Memory B cell (primary cell): ENCODE measurements at regions not wholly inside any gene's neighbourhood (a gene's known extent, or its start where the extent isn't known, plus 50 kb on each side); places are given as distances from the start of the nearest gene placed in this dataset.

Experiments used
- ATAC-seq: fragments of 150-1000 bp; cut with Tn5 transposase; 2 replicates; pipeline ENCODE4 v1.10.0; 2021; ENCODE audit warnings: low read depth, mild to moderate bottlenecking, moderate library complexity
- DNase-seq, 2 donors: peaks; one replicate each; pipeline ENCODE4 v3.0.0; 2022; ENCODE audit warnings: low spot score in 2 of 2
- H3K27ac Mint-ChIP-seq: one replicate; pipeline ENCODE4 v1.8.0; 2022; ENCODE audit warnings: mild to moderate bottlenecking, moderate library complexity, mixed read lengths
- H3K27me3 Mint-ChIP-seq: one replicate; pipeline ENCODE4 v1.8.0; 2022; ENCODE audit warnings: mixed read lengths
- H3K36me3 Mint-ChIP-seq: one replicate; pipeline ENCODE4 v1.8.0; 2022; ENCODE audit warnings: mild to moderate bottlenecking, mixed read lengths
- H3K4me1 Mint-ChIP-seq: one replicate; pipeline ENCODE4 v1.8.0; 2022; ENCODE audit warnings: mixed read lengths
- H3K4me3 Mint-ChIP-seq: one replicate; pipeline ENCODE4 v1.8.0; 2022; ENCODE audit warnings: mild to moderate bottlenecking, moderate library complexity, mixed read lengths
- H3K9me3 Mint-ChIP-seq: one replicate; pipeline ENCODE4 v1.8.0; 2022; ENCODE audit warnings: mixed read lengths

GRCh38 chr13:85313761-85314503, 485.3 kb downstream of the SLITRK6 start:
- Mint-ChIP-seq H3K27ac (no peak overlapping the region), H3K27me3 (no peaks in the 10 kb centered on the region), H3K4me1 (no peaks in the 10 kb centered on the region), H3K4me3 (no peak overlapping the region), H3K9me3 (peaks cover 1% of the 10 kb centered on the region), H3K36me3 (no peaks in the 10 kb centered on the region)
- no peak for DNase-seq
- ATAC-seq = no peak

- H3K9me3 Mint-ChIP-seq = no peaks in the 10 kb centered on the region
- no peak for DNase-seq
- H3K27ac Mint-ChIP-seq = no peak overlapping the region
- no peak overlapping the region for H3K4me3 Mint-ChIP-seq
- H3K27me3 Mint-ChIP-seq = no peaks in the 10 kb centered on the region
- H3K36me3 Mint-ChIP-seq = no peaks in the 10 kb centered on the region
- no peaks in the 10 kb centered on the region for H3K4me1 Mint-ChIP-seq
- no peak for ATAC-seq
These were observed 487.1 kb downstream of the SLITRK6 start for GRCh38 chr13:85312071-85312470.

- peaks cover 1% of the 10 kb centered on the region for H3K9me3 Mint-ChIP-seq
- ATAC-seq = no peak
- no peak for DNase-seq
- H3K27ac Mint-ChIP-seq = no peak overlapping the region
- no peak overlapping the region for H3K4me3 Mint-ChIP-seq
- no peaks in the 10 kb centered on the region for H3K36me3 Mint-ChIP-seq
- H3K4me1 Mint-ChIP-seq = no peaks in the 10 kb centered on the region
- no peaks in the 10 kb centered on the region for H3K27me3 Mint-ChIP-seq
These were observed 495.6 kb downstream of the SLITRK6 start for GRCh38 chr13:85303630-85304029.

GRCh38 chr13:85298387-85298924, 500.8 kb downstream of the SLITRK6 start:
- peaks cover 2% of the 10 kb centered on the region for H3K9me3 Mint-ChIP-seq
- ATAC-seq (no peak), DNase-seq (no peak)
- H3K27ac Mint-ChIP-seq = no peak overlapping the region
- H3K36me3 Mint-ChIP-seq = no peaks in the 10 kb centered on the region
- no peaks in the 10 kb centered on the region for H3K4me1 Mint-ChIP-seq
- no peaks in the 10 kb centered on the region for H3K27me3 Mint-ChIP-seq
- no peak overlapping the region for H3K4me3 Mint-ChIP-seq

- Mint-ChIP-seq H3K4me3 (no peak overlapping the region), H3K36me3 (no peaks in the 10 kb centered on the region), H3K9me3 (peaks cover 3% of the 10 kb centered on the region), H3K27me3 (no peaks in the 10 kb centered on the region), H3K4me1 (no peaks in the 10 kb centered on the region), H3K27ac (no peak overlapping the region)
- ATAC-seq = no peak
- DNase-seq = no peak
These were observed 510.5 kb downstream of the SLITRK6 start for GRCh38 chr13:85288698-85289097.

- Mint-ChIP-seq H3K27ac (no peak overlapping the region), H3K27me3 (no peaks in the 10 kb centered on the region), H3K9me3 (peaks cover 3% of the 10 kb centered on the region), H3K4me1 (no peaks in the 10 kb centered on the region), H3K4me3 (no peak overlapping the region), H3K36me3 (no peaks in the 10 kb centered on the region)
- ATAC-seq = no peak
- DNase-seq = no peak
These were observed 511.7 kb downstream of the SLITRK6 start for GRCh38 chr13:85287528-85287927.

- Mint-ChIP-seq H3K27ac (no peak overlapping the region), H3K4me3 (no peak overlapping the region), H3K4me1 (no peaks in the 10 kb centered on the region), H3K9me3 (peaks cover 3% of the 10 kb centered on the region), H3K27me3 (no peaks in the 10 kb centered on the region), H3K36me3 (no peaks in the 10 kb centered on the region)
- DNase-seq (no peak), ATAC-seq (no peak)
These were observed 513.1 kb downstream of the SLITRK6 start for GRCh38 chr13:85286081-85286480.

GRCh38 chr13:85284349-85284748, 514.9 kb downstream of the SLITRK6 start:
- H3K36me3 Mint-ChIP-seq = no peaks in the 10 kb centered on the region
- H3K9me3 Mint-ChIP-seq = peaks cover 1% of the 10 kb centered on the region
- H3K4me3 Mint-ChIP-seq = no peak overlapping the region
- DNase-seq (no peak), ATAC-seq (no peak)
- no peaks in the 10 kb centered on the region for H3K27me3 Mint-ChIP-seq
- H3K4me1 Mint-ChIP-seq = no peaks in the 10 kb centered on the region
- no peak overlapping the region for H3K27ac Mint-ChIP-seq

GRCh38 chr13:85283408-85283807, 515.8 kb downstream of the SLITRK6 start:
- no peak overlapping the region for H3K4me3 Mint-ChIP-seq
- peaks cover 1% of the 10 kb centered on the region for H3K9me3 Mint-ChIP-seq
- no peaks in the 10 kb centered on the region for H3K27me3 Mint-ChIP-seq
- H3K4me1 Mint-ChIP-seq = no peaks in the 10 kb centered on the region
- no peak for DNase-seq
- no peaks in the 10 kb centered on the region for H3K36me3 Mint-ChIP-seq
- no peak overlapping the region for H3K27ac Mint-ChIP-seq
- no peak for ATAC-seq

GRCh38 chr13:85282876-85283275, 516.3 kb downstream of the SLITRK6 start:
- no peaks in the 10 kb centered on the region for H3K4me1 Mint-ChIP-seq
- ATAC-seq (no peak), DNase-seq (no peak)
- H3K27me3 Mint-ChIP-seq = no peaks in the 10 kb centered on the region
- H3K36me3 Mint-ChIP-seq = no peaks in the 10 kb centered on the region
- no peak overlapping the region for H3K27ac Mint-ChIP-seq
- H3K4me3 Mint-ChIP-seq = no peak overlapping the region
- H3K9me3 Mint-ChIP-seq = peaks cover 1% of the 10 kb centered on the region

GRCh38 chr13:85278851-85279250, 520.4 kb downstream of the SLITRK6 start:
- DNase-seq (no peak), ATAC-seq (no peak)
- H3K4me3 Mint-ChIP-seq = no peak overlapping the region
- H3K36me3 Mint-ChIP-seq = no peaks in the 10 kb centered on the region
- H3K27me3 Mint-ChIP-seq = no peaks in the 10 kb centered on the region
- H3K9me3 Mint-ChIP-seq = peaks cover 4% of the 10 kb centered on the region
- no peaks in the 10 kb centered on the region for H3K4me1 Mint-ChIP-seq
- no peak overlapping the region for H3K27ac Mint-ChIP-seq

- H3K27ac Mint-ChIP-seq = no peak overlapping the region
- H3K4me3 Mint-ChIP-seq = no peak overlapping the region
- H3K36me3 Mint-ChIP-seq = no peaks in the 10 kb centered on the region
- ATAC-seq (no peak), DNase-seq (no peak)
- no peaks in the 10 kb centered on the region for H3K27me3 Mint-ChIP-seq
- H3K4me1 Mint-ChIP-seq = no peaks in the 10 kb centered on the region
- H3K9me3 Mint-ChIP-seq = peaks cover 6% of the 10 kb centered on the region
These were observed 521.5 kb downstream of the SLITRK6 start for GRCh38 chr13:85277748-85278147.

GRCh38 chr13:85266771-85267170, 532.4 kb downstream of the SLITRK6 start:
- H3K27ac Mint-ChIP-seq = no peak overlapping the region
- H3K27me3 Mint-ChIP-seq = no peaks in the 10 kb centered on the region
- H3K36me3 Mint-ChIP-seq = no peaks in the 10 kb centered on the region
- H3K4me3 Mint-ChIP-seq = no peak overlapping the region
- ATAC-seq = no peak
- no peak for DNase-seq
- no peaks in the 10 kb centered on the region for H3K4me1 Mint-ChIP-seq
- H3K9me3 Mint-ChIP-seq = peaks cover 4% of the 10 kb centered on the region

GRCh38 chr13:85266331-85266730, 532.9 kb downstream of the SLITRK6 start:
- no peaks in the 10 kb centered on the region for H3K27me3 Mint-ChIP-seq
- H3K27ac Mint-ChIP-seq = no peak overlapping the region
- no peak overlapping the region for H3K4me3 Mint-ChIP-seq
- ATAC-seq (no peak), DNase-seq (no peak)
- H3K4me1 Mint-ChIP-seq = no peaks in the 10 kb centered on the region
- H3K36me3 Mint-ChIP-seq = no peaks in the 10 kb centered on the region
- H3K9me3 Mint-ChIP-seq = peaks cover 6% of the 10 kb centered on the region

- ATAC-seq (no peak), DNase-seq (no peak)
- Mint-ChIP-seq H3K4me1 (no peaks in the 10 kb centered on the region), H3K27me3 (no peaks in the 10 kb centered on the region), H3K9me3 (peaks cover 8% of the 10 kb centered on the region), H3K27ac (no peak overlapping the region), H3K4me3 (no peak overlapping the region), H3K36me3 (no peaks in the 10 kb centered on the region)
These were observed 533.9 kb downstream of the SLITRK6 start for GRCh38 chr13:85265296-85265695.
